Endodermal cell (in vitro differentiated cells): ENCODE measurements at regions not wholly inside any gene's neighbourhood (a gene's known extent, or its start where the extent isn't known, plus 50 kb on each side); places are given as distances from the start of the nearest gene placed in this dataset.

ENCODE experiments used
- DNase-seq: peaks from one replicate; pipeline ENCODE4 v3.0.0-alpha.2; 2017
- H3K27ac ChIP-seq: 2 replicates; pipeline ENCODE4 v1.5.1; 2013; ENCODE audit warnings: mild to moderate bottlenecking, low read depth, low read length, moderate library complexity
- H3K27me3 ChIP-seq: 2 replicates; pipeline ENCODE4 v1.6.1; 2013; ENCODE audit warnings: mild to moderate bottlenecking, low read length, moderate library complexity; ENCODE audit not compliant: insufficient read depth, control insufficient read depth, poor library complexity, severe bottlenecking
- H3K36me3 ChIP-seq: 2 replicates; pipeline ENCODE4 v1.7.0; 2013; ENCODE audit warnings: mild to moderate bottlenecking, low read length, moderate library complexity; ENCODE audit not compliant: control insufficient read depth, insufficient read depth
- H3K4me1 ChIP-seq: one replicate; pipeline ENCODE4 v1.7.0; 2013; ENCODE audit warnings: low read length; ENCODE audit not compliant: control insufficient read depth, insufficient read depth
- H3K4me3 ChIP-seq: 2 replicates; pipeline ENCODE4 v1.5.1; 2013; ENCODE audit warnings: mild to moderate bottlenecking, low read length, moderate library complexity
- H3K9ac ChIP-seq: 2 replicates; pipeline ENCODE4 v1.6.1; 2013; ENCODE audit warnings: mild to moderate bottlenecking, low read length, moderate library complexity; ENCODE audit not compliant: poor library complexity, severe bottlenecking; ENCODE audit errors: extremely low read depth
- H3K9me3 ChIP-seq: 2 replicates; pipeline ENCODE4 v1.6.1; 2013; ENCODE audit warnings: mild to moderate bottlenecking, low read length, moderate library complexity; ENCODE audit not compliant: control insufficient read depth
- H3K27ac Mint-ChIP-seq: 2 replicates; pipeline ENCODE4 v1.8.0; 2020; ENCODE audit warnings: mixed read lengths
- H3K27me3 Mint-ChIP-seq: 2 replicates; pipeline ENCODE4 v1.8.0; 2021; ENCODE audit warnings: mild to moderate bottlenecking, mixed read lengths; ENCODE audit not compliant: insufficient read depth
- H3K36me3 Mint-ChIP-seq: 2 replicates; pipeline ENCODE4 v1.8.0; 2020; ENCODE audit warnings: low read depth, mixed read lengths
- H3K4me1 Mint-ChIP-seq: 2 replicates; pipeline ENCODE4 v1.8.0; 2020; ENCODE audit warnings: mixed read lengths
- H3K4me3 Mint-ChIP-seq: 2 replicates; pipeline ENCODE4 v1.8.0; 2020; ENCODE audit warnings: mild to moderate bottlenecking, moderate library complexity, mixed read lengths
- H3K9me3 Mint-ChIP-seq: 2 replicates; pipeline ENCODE4 v1.8.0; 2020; ENCODE audit warnings: mild to moderate bottlenecking, mixed read lengths
- CTCF ChIP-seq: fragments of 200-600 bp; sonication (generic); conservative IDR thresholded peaks from 2 replicates; pipeline ENCODE4 v1.5.0; 2021; ENCODE audit warnings: antibody characterized with exemption, mild to moderate bottlenecking
- WGBS, 2 experiments: methylation state at CpG; one replicate each; pipeline versions ENCODE4 v1.1.5 to v1.1.7; 2013; ENCODE audit warnings: missing lambda C conversion rate in 2 of 2, mixed read lengths in 1 of 2; ENCODE audit not compliant: insufficient coverage in 1 of 2, insufficient read length in 1 of 2; 5-methylcytosine and 5-hydroxymethylcytosine counted together

- no peak overlapping the region for H3K27ac Mint-ChIP-seq
- Histone ChIP-seq H3K27me3 (no peaks in the 10 kb centered on the region), H3K4me3 (no peak overlapping the region), H3K9me3 (no peaks in the 10 kb centered on the region), H3K27ac (no peak overlapping the region), H3K36me3 (no peaks in the 10 kb centered on the region), H3K4me1 (no peaks in the 10 kb centered on the region), H3K9ac (no peak overlapping the region)
- 92% methylated on average over 2 of the region's 2 CpGs; no CpG with 5 or more reads in 1 of the 2 experiments for WGBS, 2 experiments
- no peaks in the 10 kb centered on the region for H3K4me1 Mint-ChIP-seq
- TF ChIP-seq CTCF = no peak
- no peaks in the 10 kb centered on the region for H3K36me3 Mint-ChIP-seq
- H3K27me3 Mint-ChIP-seq = no peaks in the 10 kb centered on the region
- no peak overlapping the region for H3K4me3 Mint-ChIP-seq
- DNase-seq = no peak
- no peaks in the 10 kb centered on the region for H3K9me3 Mint-ChIP-seq
Observed at GRCh38 chr4:75142382-75142781, 209.5 kb downstream of the PARM1 start.

- no peaks in the 10 kb centered on the region for H3K9me3 Mint-ChIP-seq
- Histone ChIP-seq H3K4me1 (no peaks in the 10 kb centered on the region), H3K9ac (no peak overlapping the region), H3K27ac (no peak overlapping the region), H3K4me3 (no peak overlapping the region), H3K27me3 (no peaks in the 10 kb centered on the region), H3K36me3 (no peaks in the 10 kb centered on the region), H3K9me3 (no peaks in the 10 kb centered on the region)
- no peak overlapping the region for H3K4me3 Mint-ChIP-seq
- no peak for TF ChIP-seq CTCF
- H3K4me1 Mint-ChIP-seq = no peaks in the 10 kb centered on the region
- no peak overlapping the region for H3K27ac Mint-ChIP-seq
- no peaks in the 10 kb centered on the region for H3K27me3 Mint-ChIP-seq
- no peaks in the 10 kb centered on the region for H3K36me3 Mint-ChIP-seq
- DNase-seq = no peak
Observed at GRCh38 chr4:75141162-75141561, 208.2 kb downstream of the PARM1 start.

GRCh38 chr4:75137302-75137701 lies 204.4 kb downstream of the PARM1 start:
- no peak overlapping the region for H3K27ac ChIP-seq
- H3K27me3 ChIP-seq = no peaks in the 10 kb centered on the region
- H3K9ac ChIP-seq = no peak overlapping the region
- H3K4me3 ChIP-seq = no peak overlapping the region
- Mint-ChIP-seq H3K4me1 (no peaks in the 10 kb centered on the region), H3K36me3 (no peaks in the 10 kb centered on the region), H3K27ac (no peak overlapping the region), H3K4me3 (no peak overlapping the region), H3K9me3 (peaks cover 2% of the 10 kb centered on the region), H3K27me3 (no peaks in the 10 kb centered on the region)
- no peaks in the 10 kb centered on the region for H3K36me3 ChIP-seq
- no peak for DNase-seq
- no peak for TF ChIP-seq CTCF
- no peaks in the 10 kb centered on the region for H3K4me1 ChIP-seq
- H3K9me3 ChIP-seq = no peaks in the 10 kb centered on the region
